Peyer's patch (tissue), 4 donors: ENCODE measurements at regions not wholly inside any gene's neighbourhood (a gene's known extent, or its start where the extent isn't known, plus 50 kb on each side); places are given as distances from the start of the nearest gene placed in this dataset.
"Not testable (repeated sequence)": the region's sequence is repeated elsewhere in the genome, so short reads cannot be mapped to it uniquely, and the experiment has no call there.

Source experiments
- DNase-seq, 3 donors: peaks; one replicate each; pipeline ENCODE4 v3.0.0-alpha.2; 2017 to 2019
- H3K27ac ChIP-seq, 4 donors: fragments of 200-600 bp; sonication (generic); one replicate each; pipeline ENCODE4 v1.5.1; 2016 to 2019
- H3K27me3 ChIP-seq, 2 donors: fragments of 200-600 bp; sonication (generic); one replicate each; pipeline ENCODE4 v1.5.1; 2019
- H3K36me3 ChIP-seq, 3 donors: fragments of 200-600 bp; sonication (generic); one replicate each; pipeline ENCODE4 v1.5.1; 2016 to 2019
- H3K4me1 ChIP-seq, 4 donors: fragments of 200-600 bp; sonication (generic); one replicate each; pipeline ENCODE4 v1.5.1; 2016 to 2019
- H3K4me3 ChIP-seq, 4 donors: fragments of 200-600 bp; sonication (generic); 1 replicate in 3 of 4; 2 replicates in 1 of 4; pipeline ENCODE4 v1.5.1; 2016 to 2019; ENCODE audit warnings: mild to moderate bottlenecking in 1 of 4
- H3K9me3 ChIP-seq, 4 donors: fragments of 200-600 bp; sonication (generic); one replicate each; pipeline ENCODE4 v1.5.1; 2016 to 2019; ENCODE audit warnings: mild to moderate bottlenecking in 1 of 4
- CTCF ChIP-seq, 6 experiments: fragments of 450-650 bp in 4 of 6; fragments of 200-600 bp in 2 of 6; sonication (generic) in 1 of 6; IDR thresholded peaks; one replicate each; pipeline ENCODE4 v1.5.1; 2017 to 2019; ENCODE audit warnings: antibody characterized with exemption in 6 of 6, mild to moderate bottlenecking in 3 of 6, moderate library complexity in 1 of 6
- POLR2A ChIP-seq, 2 donors: fragments of 450-650 bp; IDR thresholded peaks; one replicate each; pipeline ENCODE4 v1.5.1; 2017; ENCODE audit warnings: antibody characterized with exemption in 2 of 2, mild to moderate bottlenecking in 2 of 2, moderate library complexity in 2 of 2
- small RNA-seq, 2 donors: library from RNA; depleted of rRNA; stranded (forward); fragments of <200 nt; gene quantifications; one replicate each; pipeline ENCODE3, GENCODE V24; 2016

- TF ChIP-seq CTCF (IDR thresholded peaks at IDR 0.05): no peak
- TF ChIP-seq POLR2A (IDR thresholded peaks at IDR 0.05): no peak
- Histone ChIP-seq H3K27ac (no peak overlapping the region), H3K36me3 (no peaks in the 10 kb centered on the region), H3K27me3 (no peaks in the 10 kb centered on the region), H3K4me3 (no peak overlapping the region), H3K4me1 (no peaks in the 10 kb centered on the region), H3K9me3 (no peaks in the 10 kb centered on the region)
- no peak for DNase-seq
Observed at GRCh38 chr5:36535859-36536615, 70.4 kb upstream of the SLC1A3 start.

GRCh38 chr5:36536616-36537005, 69.8 kb upstream of the SLC1A3 start:
- no peak for DNase-seq
- no peaks in the 10 kb centered on the region for H3K9me3 ChIP-seq
- H3K4me3 ChIP-seq: no peak overlapping the region
- TF ChIP-seq CTCF (IDR thresholded peaks at IDR 0.05): no peak
- no peak for TF ChIP-seq POLR2A (IDR thresholded peaks at IDR 0.05)
- no peaks in the 10 kb centered on the region for H3K27me3 ChIP-seq
- H3K27ac ChIP-seq: no peak overlapping the region
- no peaks in the 10 kb centered on the region for H3K4me1 ChIP-seq
- H3K36me3 ChIP-seq: no peaks in the 10 kb centered on the region

GRCh38 chr5:36537724-36538123, 68.7 kb upstream of the SLC1A3 start:
- DNase-seq: no peak
- TF ChIP-seq POLR2A (IDR thresholded peaks at IDR 0.05) (no peak), CTCF (IDR thresholded peaks at IDR 0.05) (no peak)
- Histone ChIP-seq H3K4me3 (no peak overlapping the region), H3K9me3 (no peaks in the 10 kb centered on the region), H3K27ac (no peak overlapping the region), H3K36me3 (no peaks in the 10 kb centered on the region), H3K4me1 (no peaks in the 10 kb centered on the region), H3K27me3 (no peaks in the 10 kb centered on the region)

- Histone ChIP-seq H3K36me3 (no peaks in the 10 kb centered on the region), H3K4me1 (no peaks in the 10 kb centered on the region), H3K4me3 (no peak overlapping the region), H3K27ac (no peak overlapping the region), H3K27me3 (no peaks in the 10 kb centered on the region), H3K9me3 (no peaks in the 10 kb centered on the region)
- no peak for DNase-seq
- TF ChIP-seq CTCF (IDR thresholded peaks at IDR 0.05): no peak
- TF ChIP-seq POLR2A (IDR thresholded peaks at IDR 0.05): no peak
Observed at GRCh38 chr5:36552651-36553393, 53.6 kb upstream of the SLC1A3 start.

GRCh38 chr5:36555035-36555434, 51.4 kb upstream of the SLC1A3 start:
- H3K4me3 ChIP-seq, H3K4me1 ChIP-seq, H3K27ac ChIP-seq, DNase-seq, H3K27me3 ChIP-seq, H3K36me3 ChIP-seq, H3K9me3 ChIP-seq: not testable (repeated sequence)

Small RNA genes in the stretch of these regions (small RNA-seq; reads per million reads assigned to genes)
- gene RNA5SP181: 0 reads per million in 2 donors
